Jurkat, Clone E6-1 (cell line): ENCODE measurements at regions not wholly inside any gene's neighbourhood (a gene's known extent, or its start where the extent isn't known, plus 50 kb on each side); places are given as distances from the start of the nearest gene placed in this dataset.
"Not testable (repeated sequence)": the region's sequence is repeated elsewhere in the genome, so short reads cannot be mapped to it uniquely, and the experiment has no call there.

Source experiments
- DNase-seq: peaks from one replicate; pipeline ENCODE4 v3.0.0-alpha.2; 2011; ENCODE audit warnings: low read depth, low spot score
- H3K4me3 ChIP-seq: 2 replicates; pipeline ENCODE4 v1.5.1; 2011; ENCODE audit warnings: mild to moderate bottlenecking, low read length, control low read depth, moderate library complexity

- not testable (repeated sequence) for DNase-seq, H3K4me3 ChIP-seq
Measured at GRCh38 chr4:86413426-86413825, 53.6 kb upstream of the MAPK10 start.

GRCh38 chr4:86414686-86415085 lies 54.8 kb upstream of the MAPK10 start:
- no peak overlapping the region for H3K4me3 ChIP-seq

GRCh38 chr4:86416081-86416480 lies 56.2 kb upstream of the MAPK10 start:
- DNase-seq: no peak
- no peak overlapping the region for H3K4me3 ChIP-seq

More at GRCh38 chr4:86414686-86415085, 54.8 kb upstream of the MAPK10 start:
- no peak for DNase-seq

DNA sequence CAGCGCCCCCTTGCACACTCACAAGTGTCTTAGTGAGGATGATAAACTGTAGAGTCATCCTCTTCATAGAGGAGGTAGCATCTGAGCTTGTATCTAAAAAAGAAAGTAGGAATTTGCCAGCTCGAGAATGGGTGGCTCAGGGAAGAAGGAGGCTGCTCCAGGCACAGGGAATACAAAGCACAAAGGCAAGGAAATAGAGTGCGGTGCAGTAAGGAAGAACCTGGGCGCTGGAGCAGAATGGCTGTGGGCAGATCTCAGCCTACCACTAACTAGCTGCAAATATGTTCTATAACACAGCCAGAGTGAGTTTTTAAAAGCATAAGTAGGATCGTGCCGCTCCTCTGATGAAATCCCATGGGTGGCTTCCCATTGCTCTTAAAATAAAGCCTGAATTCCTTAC lies 61.6 kb upstream of the MAPK10 start:
- no peak for DNase-seq
- no peak overlapping the region for H3K4me3 ChIP-seq

DNA sequence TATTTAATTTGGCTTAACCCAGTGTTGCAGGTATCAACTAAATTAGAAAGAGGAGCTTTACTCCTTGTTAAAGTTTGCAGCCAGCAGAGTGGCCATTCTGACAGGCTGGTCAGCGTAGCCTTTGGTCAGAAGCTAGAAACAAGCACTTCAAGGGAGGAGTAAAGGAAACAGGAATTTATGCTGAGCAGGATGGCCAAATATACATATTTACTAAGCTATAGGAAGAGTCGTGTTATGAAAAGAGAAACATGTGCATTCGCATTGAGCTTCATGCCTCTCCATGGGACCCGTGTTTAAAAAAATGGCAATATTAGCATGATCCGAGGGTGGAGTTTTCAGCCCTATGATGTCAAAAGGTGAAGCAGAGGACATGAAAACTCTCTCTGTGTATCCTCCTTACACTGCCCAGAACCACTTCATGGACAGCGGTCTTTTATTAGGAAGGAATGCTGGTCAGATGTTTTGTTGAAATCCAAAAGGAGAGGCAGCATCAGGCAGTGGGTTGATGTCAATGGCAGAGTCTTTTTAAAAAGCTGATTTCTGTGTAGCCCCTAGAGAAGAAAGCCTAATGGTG lies 71.8 kb upstream of the MAPK10 start:
- no peak overlapping the region for H3K4me3 ChIP-seq
- no peak for DNase-seq

GRCh38 chr4:86432559-86433134 lies 72.8 kb upstream of the MAPK10 start:
- DNase-seq: no peak

DNA sequence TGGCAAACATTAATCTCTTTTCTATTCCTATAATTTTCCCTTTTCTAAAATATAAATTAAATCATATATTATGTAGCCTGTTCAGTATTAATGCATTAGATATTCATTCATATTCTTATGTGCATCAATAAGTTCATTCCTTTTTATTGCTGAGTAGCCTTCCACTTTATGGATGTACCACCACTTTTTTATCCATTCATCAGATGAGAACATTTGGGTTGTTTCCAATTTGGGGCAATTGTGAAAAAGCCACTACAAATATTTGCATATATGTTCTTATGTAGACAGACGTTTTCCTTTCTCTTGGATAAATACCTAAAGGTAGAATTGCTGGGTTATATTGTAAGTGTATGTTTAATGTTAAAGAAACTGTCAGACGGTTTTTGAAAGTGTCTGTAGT lies 79.4 kb upstream of the MAPK10 start:
- DNase-seq: no peak
- no peak overlapping the region for H3K4me3 ChIP-seq

More at GRCh38 chr4:86432559-86433134, 72.8 kb upstream of the MAPK10 start:
- H3K4me3 ChIP-seq: no peak overlapping the region

DNA sequence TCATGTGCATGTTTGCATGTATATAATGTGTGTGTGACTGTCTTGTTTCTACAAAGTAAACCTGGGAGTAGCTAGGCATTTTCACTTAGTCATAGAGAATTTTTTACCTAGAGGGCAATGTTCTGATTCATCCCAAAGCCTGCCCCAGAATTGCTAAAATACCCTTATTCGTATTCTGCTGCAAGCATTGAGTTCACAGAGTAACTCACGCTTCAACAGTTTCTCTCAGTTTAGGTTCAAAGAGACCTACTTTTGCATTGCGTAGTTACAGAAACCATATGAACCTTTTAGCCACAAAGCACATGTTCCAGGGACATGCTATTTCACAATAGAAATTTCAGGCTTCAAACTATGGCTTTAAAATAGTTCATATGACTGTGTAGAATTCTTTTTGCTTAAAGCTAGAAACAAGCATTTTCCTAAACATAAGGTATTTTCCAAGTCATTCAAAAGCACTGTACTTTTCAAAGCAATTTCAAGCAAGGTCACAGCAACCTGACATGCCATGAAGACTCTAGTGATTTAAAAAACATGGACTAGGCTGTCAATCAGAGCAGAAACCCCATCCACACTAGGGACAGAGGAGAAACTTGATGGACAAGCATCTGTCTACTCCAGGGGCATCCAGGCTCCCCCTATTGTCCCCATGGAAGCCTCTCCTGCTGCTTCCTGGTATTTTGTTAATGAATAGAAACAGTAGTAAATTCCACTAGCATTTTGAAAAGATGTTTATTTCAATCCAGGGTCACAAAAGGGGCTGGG lies 81.5 kb upstream of the MAPK10 start:
- no peak overlapping the region for H3K4me3 ChIP-seq
- DNase-seq: no peak

DNA sequence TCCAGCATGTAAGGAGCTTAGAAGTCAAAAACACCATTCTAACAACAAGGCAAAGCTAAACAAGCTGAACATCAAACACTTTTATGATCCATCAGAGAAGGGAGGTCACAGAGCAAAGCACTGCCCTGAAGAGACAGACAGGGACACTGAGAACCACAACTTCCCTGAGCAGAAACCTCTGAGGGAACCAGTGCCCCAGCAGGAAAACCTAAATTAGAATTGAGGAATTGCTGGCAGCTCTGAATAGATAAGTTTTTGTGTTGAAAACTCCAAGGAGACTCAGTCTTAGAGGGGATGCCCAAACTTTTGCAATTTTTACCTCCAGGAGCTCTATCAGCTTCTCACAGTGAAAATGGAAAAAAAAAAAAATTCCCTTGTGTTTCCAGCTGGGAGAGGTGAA lies 83.0 kb upstream of the MAPK10 start:
- no peak for DNase-seq
- H3K4me3 ChIP-seq: no peak overlapping the region

GRCh38 chr4:86443495-86443894 lies 83.6 kb upstream of the MAPK10 start:
- no peak overlapping the region for H3K4me3 ChIP-seq
- no peak for DNase-seq

- DNase-seq: no peak
Measured at GRCh38 chr4:86446996-86447395, 87.1 kb upstream of the MAPK10 start.

GRCh38 chr4:86448871-86449270 lies 89.0 kb upstream of the MAPK10 start:
- DNase-seq: no peak
- H3K4me3 ChIP-seq: no peak overlapping the region

More at GRCh38 chr4:86446996-86447395, 87.1 kb upstream of the MAPK10 start:
- H3K4me3 ChIP-seq: no peak overlapping the region

- no peak for DNase-seq
- H3K4me3 ChIP-seq: no peak overlapping the region
Measured at GRCh38 chr4:86449746-86450588, 90.1 kb upstream of the MAPK10 start.

DNA sequence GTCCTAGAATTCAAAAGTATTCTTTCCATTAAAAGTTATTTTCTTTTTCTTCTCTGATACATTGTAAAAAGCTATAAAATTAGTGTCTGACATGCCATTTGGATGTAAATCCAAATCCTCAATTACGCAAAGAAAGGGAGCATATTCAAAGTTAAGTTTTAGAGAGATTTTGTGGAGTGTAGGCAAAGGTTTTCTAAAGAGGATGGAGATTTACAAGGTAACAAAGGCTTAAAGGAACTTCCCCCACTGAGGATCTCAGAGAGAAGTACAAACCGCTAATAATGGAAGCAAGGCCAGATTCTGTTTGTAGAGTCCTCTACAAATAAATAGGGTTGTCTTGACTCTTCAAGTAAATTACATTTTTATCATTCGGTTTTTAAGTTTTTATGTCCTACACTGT lies 91.0 kb upstream of the MAPK10 start:
- no peak overlapping the region for H3K4me3 ChIP-seq
- no peak for DNase-seq

DNA sequence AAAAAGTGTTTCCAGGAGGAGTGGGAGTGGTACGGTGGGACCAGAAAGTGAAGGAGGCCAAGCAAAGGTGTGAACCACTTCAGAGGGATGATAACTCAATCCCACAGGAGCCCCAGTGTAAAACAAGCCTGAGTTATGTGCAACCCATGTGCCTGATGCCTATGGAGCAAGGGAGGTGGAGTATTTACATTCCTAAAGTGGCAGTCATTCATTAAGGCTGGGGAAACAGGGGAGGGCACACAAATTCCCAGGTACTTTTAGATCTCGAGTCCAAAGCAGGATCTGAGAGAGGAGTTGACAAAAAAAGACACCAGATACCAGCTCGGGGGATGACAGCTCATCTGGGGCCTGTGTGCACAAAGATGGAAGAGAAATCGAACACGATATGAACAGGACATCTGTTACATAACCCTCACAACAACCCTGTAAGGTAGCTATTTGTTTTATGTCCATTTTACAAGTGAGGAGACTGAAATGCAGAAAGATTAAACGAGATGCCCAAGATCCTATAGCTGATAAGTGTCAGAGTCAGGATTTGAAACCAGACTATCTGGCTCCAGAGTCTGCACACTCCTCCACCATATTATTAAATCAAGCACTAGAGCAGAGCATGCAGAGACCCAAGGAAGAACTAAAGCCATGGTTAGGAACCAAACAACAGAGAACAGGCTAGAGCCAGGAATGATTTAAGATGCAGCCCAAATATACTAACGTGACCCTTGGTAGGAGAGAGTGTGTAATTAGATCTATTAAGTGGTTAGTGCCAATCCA lies 91.9 kb upstream of the MAPK10 start:
- DNase-seq: no peak
- H3K4me3 ChIP-seq: no peak overlapping the region

- no peak overlapping the region for H3K4me3 ChIP-seq
- no peak for DNase-seq
Measured at GRCh38 chr4:86452422-86452891, 92.6 kb upstream of the MAPK10 start.

DNA sequence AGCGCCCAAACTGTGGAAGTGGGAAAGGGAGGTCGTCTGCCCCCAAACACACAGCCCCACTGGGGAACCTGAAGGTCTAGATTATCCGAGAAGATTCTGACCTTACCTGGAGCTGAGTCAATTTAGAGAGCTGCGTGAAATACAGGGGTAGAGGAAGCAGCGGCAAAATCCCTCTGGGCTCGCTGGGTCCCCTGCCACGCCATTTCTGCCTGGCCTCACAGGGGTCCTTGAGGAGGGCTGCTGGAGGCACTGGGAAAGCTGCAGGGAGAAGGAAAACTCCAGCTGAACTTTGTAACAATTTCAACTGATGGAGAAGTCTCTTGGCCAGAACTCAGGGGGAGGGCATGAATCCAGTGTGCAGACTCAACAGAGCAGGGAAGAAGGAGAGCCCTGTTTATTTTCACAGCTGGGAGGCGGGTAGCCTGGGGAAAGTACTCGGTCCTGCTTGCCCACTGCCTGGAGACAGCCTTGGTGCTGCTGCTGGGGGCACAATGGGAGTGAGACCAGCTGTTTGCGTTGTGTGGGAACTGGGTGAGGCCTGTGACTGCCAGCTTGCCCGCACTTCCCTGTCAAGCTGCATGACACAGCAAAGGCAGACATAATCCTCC lies 93.2 kb upstream of the MAPK10 start:
- H3K4me3 ChIP-seq: no peak overlapping the region
- no peak for DNase-seq

GRCh38 chr4:86453611-86454072 lies 93.8 kb upstream of the MAPK10 start:
- DNase-seq, H3K4me3 ChIP-seq: not testable (repeated sequence)
